Neuronal stem cell (in vitro differentiated cells): ENCODE measurements at regions not wholly inside any gene's neighbourhood (a gene's known extent, or its start where the extent isn't known, plus 50 kb on each side); places are given as distances from the start of the nearest gene placed in this dataset.

ENCODE experiments used
- DNase-seq: peaks from one replicate; pipeline ENCODE4 v3.0.0-alpha.2; 2013; ENCODE audit warnings: low spot score
- H2AFZ ChIP-seq: one replicate; pipeline ENCODE4 v1.6.1; 2013; ENCODE audit warnings: mild to moderate bottlenecking, low read length, inconsistent platforms
- H2AK5ac ChIP-seq: 2 replicates; pipeline ENCODE4 v1.6.1; 2013; ENCODE audit warnings: low read depth, mild to moderate bottlenecking, inconsistent platforms, low read length, moderate library complexity, mixed read lengths
- H2BK120ac ChIP-seq: 2 replicates; pipeline ENCODE4 v1.6.1; 2013; ENCODE audit warnings: low read depth, mild to moderate bottlenecking, inconsistent platforms, low read length, moderate library complexity, mixed read lengths
- H2BK12ac ChIP-seq: one replicate; pipeline ENCODE4 v1.6.1; 2013; ENCODE audit warnings: low read length, inconsistent platforms
- H2BK15ac ChIP-seq: 2 replicates; pipeline ENCODE4 v1.6.1; 2013; ENCODE audit warnings: mild to moderate bottlenecking, low read length, inconsistent platforms, mixed read lengths
- H2BK5ac ChIP-seq: one replicate; pipeline ENCODE4 v1.6.1; 2013; ENCODE audit warnings: inconsistent platforms, mild to moderate bottlenecking, low read length, moderate library complexity
- H3K14ac ChIP-seq: one replicate; pipeline ENCODE4 v1.6.1; 2013; ENCODE audit warnings: low read length, inconsistent platforms
- H3K18ac ChIP-seq: 2 replicates; pipeline ENCODE4 v1.6.1; 2013; ENCODE audit warnings: low read length, inconsistent platforms
- H3K23ac ChIP-seq: 2 replicates; pipeline ENCODE4 v1.6.1; 2013; ENCODE audit warnings: low read depth, mild to moderate bottlenecking, mixed read lengths, low read length, inconsistent platforms; ENCODE audit not compliant: poor library complexity
- H3K27ac ChIP-seq: replicated peaks from 3 replicates; pipeline ENCODE4 v1.5.1; 2013; ENCODE audit warnings: low read length, inconsistent platforms
- H3K27me3 ChIP-seq, 3 experiments: 2 replicates each; pipeline ENCODE4 v1.6.1; 2013; ENCODE audit warnings: low read length in 3 of 3, mild to moderate bottlenecking in 2 of 3, inconsistent platforms in 1 of 3, low read depth in 1 of 3, mixed read lengths in 1 of 3, moderate library complexity in 1 of 3; ENCODE audit not compliant: control insufficient read depth in 3 of 3, insufficient read depth in 3 of 3
- H3K36me3 ChIP-seq, 2 donors: replicated peaks in 1 of 2; 2 replicates each; pipeline ENCODE4 v1.6.1; 2013; ENCODE audit warnings: low read length in 2 of 2; ENCODE audit not compliant: control insufficient read depth in 2 of 2, insufficient read depth in 2 of 2
- H3K4ac ChIP-seq: 2 replicates; pipeline ENCODE4 v1.6.1; 2013; ENCODE audit warnings: inconsistent platforms, mild to moderate bottlenecking, low read length, moderate library complexity
- H3K4me1 ChIP-seq, 2 donors: 1 replicate in 1 of 2; 2 replicates in 1 of 2; pipeline ENCODE4 v1.6.1; 2013; ENCODE audit warnings: low read length in 2 of 2, low read depth in 1 of 2; ENCODE audit not compliant: control insufficient read depth in 2 of 2, insufficient read depth in 1 of 2
- H3K4me2 ChIP-seq: one replicate; pipeline ENCODE4 v1.6.1; 2013; ENCODE audit warnings: mild to moderate bottlenecking, low read length, inconsistent platforms; ENCODE audit not compliant: insufficient read depth, poor library complexity, severe bottlenecking
- H3K4me3 ChIP-seq, 2 donors: 2 replicates each; pipeline ENCODE4 v1.5.1; 2013; ENCODE audit warnings: low read length in 2 of 2, mild to moderate bottlenecking in 2 of 2, inconsistent platforms in 1 of 2, moderate library complexity in 1 of 2
- H3K79me1 ChIP-seq: one replicate; pipeline ENCODE4 v1.6.1; 2013; ENCODE audit warnings: low read depth, mild to moderate bottlenecking, inconsistent platforms, low read length, moderate library complexity
- H3K9ac ChIP-seq: one replicate; pipeline ENCODE4 v1.6.1; 2013; ENCODE audit warnings: mild to moderate bottlenecking, low read depth, low read length, inconsistent platforms; ENCODE audit not compliant: poor library complexity
- H3K9me3 ChIP-seq, 2 donors: replicated peaks in 1 of 2; 2 replicates each; pipeline versions ENCODE3 to v1.6.1; 2013; ENCODE audit warnings: low read length in 2 of 2, mild to moderate bottlenecking in 2 of 2, inconsistent platforms in 1 of 2, low read depth in 1 of 2, mixed read lengths in 1 of 2, moderate library complexity in 1 of 2; ENCODE audit not compliant: control insufficient read depth in 2 of 2, insufficient read depth in 1 of 2
- H4K8ac ChIP-seq: one replicate; pipeline ENCODE4 v1.6.1; 2013; ENCODE audit warnings: low read depth, mild to moderate bottlenecking, inconsistent platforms, low read length, moderate library complexity
- H4K91ac ChIP-seq: one replicate; pipeline ENCODE4 v1.6.1; 2013; ENCODE audit warnings: low read length, low read depth, mild to moderate bottlenecking, inconsistent platforms; ENCODE audit not compliant: poor library complexity
- WGBS, 2 donors: extraction: QIAGEN DNeasy Blood & Tissue Kit; methylation state at CpG; one replicate each; pipeline ENCODE4 v1.1.7; 2013; ENCODE audit warnings: missing lambda C conversion rate in 2 of 2, mixed read lengths in 1 of 2; ENCODE audit not compliant: insufficient read length in 2 of 2, insufficient replicate concordance in 1 of 2; ENCODE audit errors: extremely low coverage in 2 of 2; 5-methylcytosine and 5-hydroxymethylcytosine counted together

DNA sequence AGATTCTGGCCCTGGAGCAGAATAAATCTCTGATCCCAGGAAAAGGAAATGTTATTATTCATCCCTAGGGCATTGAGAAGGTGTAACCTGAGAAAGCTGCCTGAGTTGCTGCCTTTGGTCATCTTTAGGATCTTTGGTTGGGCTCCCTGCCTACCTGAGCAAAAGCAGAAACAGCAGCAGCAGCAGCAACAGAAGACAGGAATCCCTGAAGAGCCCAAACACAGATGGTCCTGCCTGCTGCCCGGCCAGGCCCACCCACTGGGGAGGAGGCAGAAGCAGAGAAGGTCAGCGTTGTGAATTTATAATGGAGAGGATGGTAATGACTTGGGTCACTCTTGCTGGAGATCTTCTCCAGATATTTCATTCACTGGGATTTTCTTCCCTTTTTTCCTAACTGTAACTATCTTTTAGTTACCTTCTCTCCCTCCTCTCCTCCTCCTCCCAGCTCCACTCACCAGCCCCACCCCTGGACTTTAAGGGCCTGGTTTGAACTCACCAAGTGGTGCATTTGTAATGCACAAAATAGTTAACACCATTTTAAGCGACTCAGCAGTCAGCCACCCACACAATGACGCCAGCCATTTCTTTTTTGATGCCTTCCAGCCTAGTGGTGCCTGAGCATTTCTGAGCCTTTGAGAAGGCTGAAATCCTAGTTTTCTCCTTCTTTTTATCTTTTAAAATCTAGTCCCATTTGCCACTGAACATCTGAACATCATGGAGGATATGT, 91.7 kb downstream of the HSPH1 start:
- Histone ChIP-seq H2AK5ac (no peak overlapping the region), H3K27me3 (peaks cover 0 to 3% (median 0%) of the 10 kb centered on the region in 3 experiments), H4K8ac (no peak overlapping the region), H3K79me1 (no peaks in the 10 kb centered on the region), H2BK5ac (no peak overlapping the region), H2BK15ac (no peak overlapping the region), H3K4me3 (no peak overlapping the region), H3K4me1 (peaks cover 8 to 14% of the 10 kb centered on the region in 2 donors), H3K36me3 (no peaks in the 10 kb centered on the region), H2BK12ac (no peak overlapping the region), H3K27ac (no peak overlapping the region), H3K4ac (no peak overlapping the region), H3K9ac (no peak overlapping the region), H3K14ac (no peak overlapping the region), H3K18ac (no peak overlapping the region), H3K9me3 (no peaks in the 10 kb centered on the region), H2AFZ (no peak overlapping the region), H3K23ac (no peak overlapping the region), H3K4me2 (no peak overlapping the region), H2BK120ac (no peak overlapping the region), H4K91ac (no peak overlapping the region)
- no CpG with 5 or more reads among the region's 4 CpGs for WGBS, 2 donors
- DNase-seq: no peak

DNA sequence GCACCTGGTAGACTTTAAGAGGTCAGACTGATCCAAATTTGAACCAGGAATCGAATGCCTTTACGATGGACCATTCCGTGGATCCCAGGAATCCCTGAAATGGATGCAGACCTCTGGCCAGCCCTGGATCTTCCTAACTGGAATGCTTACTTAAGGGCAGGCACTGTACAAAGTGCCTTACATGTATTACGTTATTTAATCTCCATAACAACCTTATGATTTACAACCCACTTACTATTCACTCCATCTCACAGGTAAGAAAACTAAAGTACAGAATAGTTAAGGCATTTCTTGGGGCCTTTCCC, 93.6 kb downstream of the HSPH1 start:
- H3K23ac ChIP-seq: no peak overlapping the region
- H2BK12ac ChIP-seq: no peak overlapping the region
- no peak overlapping the region for H3K4ac ChIP-seq
- H3K4me3 ChIP-seq: no peak overlapping the region
- H3K27ac ChIP-seq: no peak overlapping the region
- no peak overlapping the region for H2AFZ ChIP-seq
- no peaks in the 10 kb centered on the region for H3K36me3 ChIP-seq
- H3K4me1 ChIP-seq: no peaks in the 10 kb centered on the region
- H3K9ac ChIP-seq: no peak overlapping the region
- no peak overlapping the region for H4K8ac ChIP-seq
- H3K9me3 ChIP-seq: no peaks in the 10 kb centered on the region
- H2AK5ac ChIP-seq: no peak overlapping the region
- no peak overlapping the region for H4K91ac ChIP-seq
- no peak overlapping the region for H3K4me2 ChIP-seq
- H2BK15ac ChIP-seq: no peak overlapping the region
- no peaks in the 10 kb centered on the region for H3K79me1 ChIP-seq
- WGBS, 2 donors: no CpG with 5 or more reads among the region's 4 CpGs
- H2BK5ac ChIP-seq: no peak overlapping the region
- no peak overlapping the region for H3K14ac ChIP-seq
- H3K18ac ChIP-seq: no peak overlapping the region
- H2BK120ac ChIP-seq: no peak overlapping the region
- no peak for DNase-seq
- peaks cover 0 to 3% (median 0%) of the 10 kb centered on the region in 3 experiments for H3K27me3 ChIP-seq

DNA sequence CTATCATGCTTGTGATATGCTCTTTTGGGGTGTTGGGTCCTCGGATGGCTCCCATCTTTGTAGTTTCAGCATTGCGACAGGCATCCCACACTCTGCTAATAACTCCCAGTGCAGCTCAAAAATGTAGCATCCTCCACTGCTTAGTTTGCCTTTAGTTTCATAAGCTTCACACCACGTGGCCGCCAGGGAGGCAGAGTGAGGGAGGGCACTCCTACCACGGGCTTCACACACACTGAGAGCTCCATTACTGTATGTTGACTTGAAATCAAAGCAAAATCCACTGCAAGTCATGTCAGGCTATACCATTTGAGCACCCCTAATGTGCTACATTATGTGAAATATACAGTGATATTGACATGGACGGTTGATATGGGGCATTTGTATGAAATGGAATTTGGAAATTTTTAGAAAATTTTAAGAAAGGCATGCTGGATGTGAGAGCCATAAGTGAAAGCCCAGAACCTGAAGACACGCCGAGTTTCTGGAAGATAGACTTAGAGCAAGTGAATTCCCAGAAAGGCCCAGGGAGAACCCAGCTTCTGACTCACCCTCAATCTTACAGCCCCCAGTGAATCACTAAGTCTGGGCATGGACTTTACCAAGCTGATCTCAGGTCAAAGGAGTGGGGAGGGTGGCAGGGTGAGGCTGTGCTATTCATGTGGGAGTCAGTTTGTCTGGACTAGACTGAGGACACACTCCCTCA, 94.1 kb downstream of the HSPH1 start:
- WGBS, 2 donors: 100% methylated on average over 1 of the region's 8 CpGs; no CpG with 5 or more reads in 1 of the 2 donors
- no peak overlapping the region for H2AK5ac ChIP-seq
- no peak overlapping the region for H3K14ac ChIP-seq
- H3K79me1 ChIP-seq: no peaks in the 10 kb centered on the region
- H3K23ac ChIP-seq: no peak overlapping the region
- no peak overlapping the region for H3K4ac ChIP-seq
- no peak overlapping the region for H2BK5ac ChIP-seq
- no peak overlapping the region for H3K4me3 ChIP-seq
- H3K27ac ChIP-seq: no peak overlapping the region
- peaks cover 0 to 3% (median 0%) of the 10 kb centered on the region in 3 experiments for H3K27me3 ChIP-seq
- no peak overlapping the region for H2BK15ac ChIP-seq
- H3K18ac ChIP-seq: no peak overlapping the region
- no peak overlapping the region for H3K4me2 ChIP-seq
- no peak overlapping the region for H4K91ac ChIP-seq
- no peak overlapping the region for H2BK12ac ChIP-seq
- H3K4me1 ChIP-seq: no peaks in the 10 kb centered on the region
- no peak overlapping the region for H4K8ac ChIP-seq
- no peak overlapping the region for H2BK120ac ChIP-seq
- H3K9me3 ChIP-seq: no peaks in the 10 kb centered on the region
- H3K36me3 ChIP-seq: no peaks in the 10 kb centered on the region
- no peak overlapping the region for H2AFZ ChIP-seq
- no peak overlapping the region for H3K9ac ChIP-seq
- DNase-seq: no peak

DNA sequence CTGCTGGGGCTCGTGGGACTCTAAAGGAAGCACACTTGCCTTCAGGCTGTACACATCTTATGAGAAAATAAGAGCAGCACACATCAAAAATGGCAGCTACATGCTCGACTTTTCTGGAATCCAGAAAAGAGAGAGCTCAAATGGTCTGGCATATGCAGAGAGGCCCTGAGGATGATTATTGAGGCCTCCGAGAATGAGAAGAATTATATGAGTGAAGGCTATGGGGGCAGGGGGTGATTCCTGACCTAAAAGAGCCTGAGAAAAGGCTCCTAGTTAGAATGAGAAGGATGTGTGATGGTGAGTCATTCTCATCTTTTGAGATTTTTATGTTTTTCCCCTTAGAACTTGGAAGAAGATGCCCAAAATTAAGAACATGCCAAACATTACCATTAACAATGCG, 97.1 kb downstream of the HSPH1 start:
- no peak overlapping the region for H4K91ac ChIP-seq
- H3K27me3 ChIP-seq: peaks cover 0 to 3% (median 0%) of the 10 kb centered on the region in 3 experiments
- no peaks in the 10 kb centered on the region for H3K36me3 ChIP-seq
- H3K9me3 ChIP-seq: no peaks in the 10 kb centered on the region
- no peak overlapping the region for H2BK120ac ChIP-seq
- H3K18ac ChIP-seq: no peak overlapping the region
- H2AFZ ChIP-seq: no peak overlapping the region
- no peak overlapping the region for H3K4me3 ChIP-seq
- no peak overlapping the region for H4K8ac ChIP-seq
- WGBS, 2 donors: no CpG with 5 or more reads among the region's 4 CpGs
- no peak overlapping the region for H2BK15ac ChIP-seq
- H3K4me2 ChIP-seq: no peak overlapping the region
- no peak overlapping the region for H3K27ac ChIP-seq
- H2BK5ac ChIP-seq: no peak overlapping the region
- no peak overlapping the region for H3K4ac ChIP-seq
- H3K23ac ChIP-seq: no peak overlapping the region
- no peak overlapping the region for H3K9ac ChIP-seq
- no peak for DNase-seq
- H2BK12ac ChIP-seq: no peak overlapping the region
- H3K14ac ChIP-seq: no peak overlapping the region
- no peaks in the 10 kb centered on the region for H3K4me1 ChIP-seq
- no peaks in the 10 kb centered on the region for H3K79me1 ChIP-seq
- H2AK5ac ChIP-seq: no peak overlapping the region
